ENCODE measurements at regions not wholly inside any gene's neighbourhood (a gene's known extent, or its start where the extent isn't known, plus 50 kb on each side); places are given as distances from the start of the nearest gene placed in this dataset.

DNA sequence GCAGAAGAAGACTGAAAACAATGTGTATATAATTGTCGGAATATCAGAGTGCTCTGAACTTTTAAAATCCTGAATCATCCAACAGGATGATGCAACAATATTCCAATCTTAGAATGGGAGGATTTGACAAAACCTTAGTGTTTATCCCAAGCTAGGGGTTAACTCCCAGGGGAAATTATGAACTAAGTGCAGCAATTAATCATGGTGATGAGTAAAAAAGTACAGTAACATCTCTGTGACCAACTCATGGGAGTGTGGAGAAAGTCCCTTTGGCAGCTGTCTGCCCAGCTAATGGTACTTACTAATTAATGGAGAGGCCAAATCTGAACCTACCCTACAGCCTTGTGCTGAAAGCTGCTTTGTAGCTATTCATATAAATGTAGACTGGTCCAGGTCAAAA lies 257.6 kb upstream of the DDX53 start:
- H3K36me3 ChIP-seq (replicated peaks in 1 of 2; ENCODE audit: control insufficient read depth in 1 of 2, insufficient read depth in 2 of 2, low read length in 2 of 2): no peaks in the 10 kb centered on the region
- no peaks in the 10 kb centered on the region for H3K36me3 Mint-ChIP-seq
- DNase-seq: no peak
- H3K27ac Mint-ChIP-seq: no peak overlapping the region
- H3K79me2 ChIP-seq (ENCODE audit: insufficient read depth, low read length): no peaks in the 10 kb centered on the region
- no peaks in the 10 kb centered on the region for H3K4me1 Mint-ChIP-seq
- H3K9ac ChIP-seq (ENCODE audit: insufficient read depth, low read length, poor library complexity, severe bottlenecking): no peak overlapping the region
- H3K4me2 ChIP-seq (replicated peaks; ENCODE audit: extremely low read depth, low read length, poor library complexity, severe bottlenecking): no peak overlapping the region
- intact Hi-C loops (cut with micrococcal nuclease): no loop called here
- TF ChIP-seq, protein P1, sequence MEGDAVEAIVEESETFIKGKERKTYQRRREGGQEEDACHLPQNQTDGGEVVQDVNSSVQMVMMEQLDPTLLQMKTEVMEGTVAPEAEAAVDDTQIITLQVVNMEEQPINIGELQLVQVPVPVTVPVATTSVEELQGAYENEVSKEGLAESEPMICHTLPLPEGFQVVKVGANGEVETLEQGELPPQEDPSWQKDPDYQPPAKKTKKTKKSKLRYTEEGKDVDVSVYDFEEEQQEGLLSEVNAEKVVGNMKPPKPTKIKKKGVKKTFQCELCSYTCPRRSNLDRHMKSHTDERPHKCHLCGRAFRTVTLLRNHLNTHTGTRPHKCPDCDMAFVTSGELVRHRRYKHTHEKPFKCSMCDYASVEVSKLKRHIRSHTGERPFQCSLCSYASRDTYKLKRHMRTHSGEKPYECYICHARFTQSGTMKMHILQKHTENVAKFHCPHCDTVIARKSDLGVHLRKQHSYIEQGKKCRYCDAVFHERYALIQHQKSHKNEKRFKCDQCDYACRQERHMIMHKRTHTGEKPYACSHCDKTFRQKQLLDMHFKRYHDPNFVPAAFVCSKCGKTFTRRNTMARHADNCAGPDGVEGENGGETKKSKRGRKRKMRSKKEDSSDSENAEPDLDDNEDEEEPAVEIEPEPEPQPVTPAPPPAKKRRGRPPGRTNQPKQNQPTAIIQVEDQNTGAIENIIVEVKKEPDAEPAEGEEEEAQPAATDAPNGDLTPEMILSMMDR (IDR thresholded peaks at IDR 0.05): no peak
- no peak overlapping the region for H3K4me3 Mint-ChIP-seq
- H3K9me3 ChIP-seq (replicated peaks in 1 of 2; ENCODE audit: control insufficient read depth in 1 of 2, insufficient read depth in 1 of 2, low read length in 2 of 2): no peaks in the 10 kb centered on the region
- H3K27me3 Mint-ChIP-seq (ENCODE audit: low read depth in 3 of 3): peaks cover 0 to 3% (median 0%) of the 10 kb centered on the region in 3 donors
- H2AFZ ChIP-seq (ENCODE audit: insufficient read depth, low read depth, low read length, poor library complexity, severe bottlenecking): no peak overlapping the region
- H3K4me1 ChIP-seq (ENCODE audit: control insufficient read depth in 1 of 2, insufficient read depth in 2 of 2, low read length in 2 of 2): no peaks in the 10 kb centered on the region
- no peak overlapping the region for H3K4me3 ChIP-seq (replicated peaks in 1 of 3; ENCODE audit: low read depth in 2 of 3, low read length in 3 of 3)
- H3K27me3 ChIP-seq (ENCODE audit: control insufficient read depth in 2 of 2, insufficient read depth in 2 of 2, low read length in 2 of 2): no peaks in the 10 kb centered on the region
- WGBS (ENCODE audit: insufficient coverage): no CpG with 5 or more reads among the region's 1 CpG
- H3K9me3 Mint-ChIP-seq: peaks cover 0 to 3% (median 0%) of the 10 kb centered on the region in 7 donors
- no peak overlapping the region for H3K27ac ChIP-seq (ENCODE audit: low read depth in 1 of 2, low read length in 2 of 2)
- H4K20me1 ChIP-seq (ENCODE audit: insufficient read depth, low read length): no peaks in the 10 kb centered on the region

DNA sequence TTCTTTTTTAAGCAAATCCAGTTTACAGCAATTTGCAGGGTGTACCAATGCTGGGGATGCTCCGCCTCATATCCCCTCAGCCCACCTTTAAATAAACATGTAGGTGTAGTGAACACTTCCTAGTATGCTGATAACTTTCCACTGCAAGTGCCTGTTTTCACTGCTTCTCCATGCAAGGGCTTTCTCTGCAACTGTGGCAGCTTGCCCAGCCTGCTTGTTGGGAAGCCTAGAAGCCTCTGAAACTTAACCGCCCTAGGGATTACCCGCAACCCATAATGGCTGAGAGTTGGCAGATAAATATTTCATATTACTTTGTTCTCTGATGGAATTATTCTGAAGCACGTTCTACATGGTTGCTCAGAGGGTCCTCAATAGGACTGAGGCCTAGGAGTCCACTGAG lies 253.7 kb upstream of the DDX53 start:
- no peaks in the 10 kb centered on the region for H3K79me2 ChIP-seq (ENCODE audit: insufficient read depth, low read length)
- no peak overlapping the region for H3K9ac ChIP-seq (ENCODE audit: insufficient read depth, low read length, poor library complexity, severe bottlenecking)
- H3K4me3 Mint-ChIP-seq: no peak overlapping the region
- H3K36me3 Mint-ChIP-seq: no peaks in the 10 kb centered on the region
- H3K36me3 ChIP-seq (replicated peaks in 1 of 2; ENCODE audit: control insufficient read depth in 1 of 2, insufficient read depth in 2 of 2, low read length in 2 of 2): no peaks in the 10 kb centered on the region
- no peaks in the 10 kb centered on the region for H3K9me3 ChIP-seq (replicated peaks in 1 of 2; ENCODE audit: control insufficient read depth in 1 of 2, insufficient read depth in 1 of 2, low read length in 2 of 2)
- no peak overlapping the region for H3K4me2 ChIP-seq (replicated peaks; ENCODE audit: extremely low read depth, low read length, poor library complexity, severe bottlenecking)
- no peaks in the 10 kb centered on the region for H3K27me3 ChIP-seq (ENCODE audit: control insufficient read depth in 2 of 2, insufficient read depth in 2 of 2, low read length in 2 of 2)
- H4K20me1 ChIP-seq (ENCODE audit: insufficient read depth, low read length): no peaks in the 10 kb centered on the region
- no peak overlapping the region for H3K27ac ChIP-seq (ENCODE audit: low read depth in 1 of 2, low read length in 2 of 2)
- peaks cover 0 to 1% (median 0%) of the 10 kb centered on the region in 3 donors for H3K27me3 Mint-ChIP-seq (ENCODE audit: low read depth in 3 of 3)
- H2AFZ ChIP-seq (ENCODE audit: insufficient read depth, low read depth, low read length, poor library complexity, severe bottlenecking): no peak overlapping the region
- no peaks in the 10 kb centered on the region for H3K4me1 ChIP-seq (ENCODE audit: control insufficient read depth in 1 of 2, insufficient read depth in 2 of 2, low read length in 2 of 2)
- TF ChIP-seq, protein P1 (IDR thresholded peaks at IDR 0.05): no peak
- H3K27ac Mint-ChIP-seq: no peak overlapping the region
- H3K4me1 Mint-ChIP-seq: no peaks in the 10 kb centered on the region
- intact Hi-C loops (cut with micrococcal nuclease): no loop called here
- no CpG with 5 or more reads among the region's 4 CpGs for WGBS (ENCODE audit: insufficient coverage)
- H3K9me3 Mint-ChIP-seq: peaks cover 0 to 3% (median 0%) of the 10 kb centered on the region in 7 donors
- H3K4me3 ChIP-seq (replicated peaks in 1 of 3; ENCODE audit: low read depth in 2 of 3, low read length in 3 of 3): no peak overlapping the region
- no peak for DNase-seq
